NCI-H1694 (cell line): ENCODE measurements at regions not wholly inside any gene's neighbourhood (a gene's known extent, or its start where the extent isn't known, plus 50 kb on each side); places are given as distances from the start of the nearest gene placed in this dataset.
A peak's percentile ranks its signal among the peaks of the same experiment; 100 is the strongest.
"Not testable (repeated sequence)": the region's sequence is repeated elsewhere in the genome, so short reads cannot be mapped to it uniquely, and the experiment has no call there.

Experiments
- DNase-seq: peaks from one replicate; lab custom pipeline; 2025; lab: John Stamatoyannopoulos, UW

GRCh38 chr2:5148392-5149085, 543.6 kb upstream of the SOX11 start:
- DNase-seq, result no peak

GRCh38 chr2:5150871-5151270, 541.3 kb upstream of the SOX11 start:
- no peak for DNase-seq

- DNase-seq, result no peak
Observed at GRCh38 chr2:5164776-5165525, 527.2 kb upstream of the SOX11 start.

GRCh38 chr2:5172923-5173322, 519.3 kb upstream of the SOX11 start:
- DNase-seq, result no peak

GRCh38 chr2:5173876-5174535, 518.2 kb upstream of the SOX11 start:
- DNase-seq, result no peak

- no peak for DNase-seq
Observed at GRCh38 chr2:5175231-5175630, 517.0 kb upstream of the SOX11 start.

- DNase-seq, result no peak
Observed at GRCh38 chr2:5176764-5177163, 515.4 kb upstream of the SOX11 start.

- no peak for DNase-seq
Observed at GRCh38 chr2:5183031-5183430, 509.2 kb upstream of the SOX11 start.

- no peak for DNase-seq
Observed at GRCh38 chr2:5187283-5187682, 504.9 kb upstream of the SOX11 start.

- no peak for DNase-seq
Observed at GRCh38 chr2:5188636-5189035, 503.5 kb upstream of the SOX11 start.

GRCh38 chr2:5190023-5190422, 502.2 kb upstream of the SOX11 start:
- DNase-seq, result no peak

- no peak for DNase-seq
Observed at GRCh38 chr2:5195636-5196035, 496.5 kb upstream of the SOX11 start.

- DNase-seq, result peak; percentile 12
Observed at GRCh38 chr2:5203134-5203755, 488.9 kb upstream of the SOX11 start.

- DNase-seq, result not testable (repeated sequence)
Observed at GRCh38 chr2:5206742-5207141, 485.4 kb upstream of the SOX11 start.

- peak; percentile 20 for DNase-seq
Observed at GRCh38 chr2:5215989-5216607, 476.1 kb upstream of the SOX11 start.

GRCh38 chr2:5227062-5227699, 465.0 kb upstream of the SOX11 start:
- no peak for DNase-seq

- no peak for DNase-seq
Observed at GRCh38 chr2:5229574-5229973, 462.6 kb upstream of the SOX11 start.

GRCh38 chr2:5230444-5230843, 461.7 kb upstream of the SOX11 start:
- no peak for DNase-seq

GRCh38 chr2:5230855-5231254, 461.3 kb upstream of the SOX11 start:
- DNase-seq, result no peak

GRCh38 chr2:5231287-5231686, 460.9 kb upstream of the SOX11 start:
- DNase-seq, result no peak

- DNase-seq, result no peak
Observed at GRCh38 chr2:5234563-5234962, 457.6 kb upstream of the SOX11 start.

GRCh38 chr2:5235701-5236100, 456.5 kb upstream of the SOX11 start:
- no peak for DNase-seq
